Nephron progenitor cell (in vitro differentiated cells): ENCODE measurements at regions not wholly inside any gene's neighbourhood (a gene's known extent, or its start where the extent isn't known, plus 50 kb on each side); places are given as distances from the start of the nearest gene placed in this dataset.

Experiments
- DNase-seq: peaks from one replicate; pipeline ENCODE4 v3.0.0; 2021
- H3K27ac Mint-ChIP-seq: 2 replicates; pipeline ENCODE4 v1.8.0; 2021; ENCODE audit warnings: mild to moderate bottlenecking, moderate library complexity, mixed read lengths
- H3K27me3 Mint-ChIP-seq: 2 replicates; pipeline ENCODE4 v1.8.0; 2021; ENCODE audit warnings: mild to moderate bottlenecking, low read depth, mixed read lengths; ENCODE audit not compliant: poor library complexity
- H3K36me3 Mint-ChIP-seq: 2 replicates; pipeline ENCODE4 v1.8.0; 2021; ENCODE audit warnings: low read depth, mixed read lengths
- H3K4me1 Mint-ChIP-seq: 2 replicates; pipeline ENCODE4 v1.8.0; 2021; ENCODE audit warnings: mixed read lengths
- H3K4me3 Mint-ChIP-seq: 2 replicates; pipeline ENCODE4 v1.8.0; 2021; ENCODE audit warnings: mild to moderate bottlenecking, moderate library complexity, mixed read lengths
- H3K9me3 Mint-ChIP-seq: 2 replicates; pipeline ENCODE4 v1.8.0; 2021; ENCODE audit warnings: mild to moderate bottlenecking, moderate library complexity, mixed read lengths
- CTCF ChIP-seq: fragments of 200-600 bp; sonication (generic); IDR thresholded peaks from 2 replicates; pipeline ENCODE4 v1.5.0; 2021; ENCODE audit warnings: antibody characterized with exemption

GRCh38 chr2:234643407-234643806 lies 146.5 kb upstream of the ARL4C start:
- no peak for DNase-seq
- no peaks in the 10 kb centered on the region for H3K36me3 Mint-ChIP-seq

GRCh38 chr2:234641086-234641485 lies 144.2 kb upstream of the ARL4C start:
- peaks cover 3% of the 10 kb centered on the region for H3K27me3 Mint-ChIP-seq
- H3K4me1 Mint-ChIP-seq = no peaks in the 10 kb centered on the region
- no peak overlapping the region for H3K4me3 Mint-ChIP-seq
- no peak for DNase-seq
- peaks cover under 1% of the 10 kb centered on the region for H3K36me3 Mint-ChIP-seq
- TF ChIP-seq CTCF = no peak
- H3K9me3 Mint-ChIP-seq = peaks cover 61% of the 10 kb centered on the region
- no peak overlapping the region for H3K27ac Mint-ChIP-seq

More at GRCh38 chr2:234643407-234643806, 146.5 kb upstream of the ARL4C start:
- Mint-ChIP-seq H3K27me3 (peaks cover 3% of the 10 kb centered on the region), H3K4me1 (no peaks in the 10 kb centered on the region), H3K27ac (no peak overlapping the region), H3K9me3 (peaks cover 44% of the 10 kb centered on the region), H3K4me3 (no peak overlapping the region)
- no peak for TF ChIP-seq CTCF

- no peak overlapping the region for H3K27ac Mint-ChIP-seq
These were observed 143.8 kb upstream of the ARL4C start for GRCh38 chr2:234640657-234641056.

GRCh38 chr2:234638966-234639365 lies 142.1 kb upstream of the ARL4C start:
- no peak for DNase-seq
- Mint-ChIP-seq H3K9me3 (peaks cover 58% of the 10 kb centered on the region), H3K4me1 (no peaks in the 10 kb centered on the region), H3K36me3 (peaks cover 4% of the 10 kb centered on the region), H3K4me3 (no peak overlapping the region), H3K27ac (no peak overlapping the region), H3K27me3 (peaks cover 8% of the 10 kb centered on the region)
- no peak for TF ChIP-seq CTCF

More at GRCh38 chr2:234640657-234641056, 143.8 kb upstream of the ARL4C start:
- H3K36me3 Mint-ChIP-seq = peaks cover 4% of the 10 kb centered on the region
- no peak for DNase-seq
- H3K9me3 Mint-ChIP-seq = peaks cover 65% of the 10 kb centered on the region
- H3K27me3 Mint-ChIP-seq = peaks cover 5% of the 10 kb centered on the region
- no peak overlapping the region for H3K4me3 Mint-ChIP-seq
- no peaks in the 10 kb centered on the region for H3K4me1 Mint-ChIP-seq
- TF ChIP-seq CTCF = no peak

GRCh38 chr2:234635284-234635683 lies 138.4 kb upstream of the ARL4C start:
- H3K4me1 Mint-ChIP-seq = peaks cover 28% of the 10 kb centered on the region
- TF ChIP-seq CTCF = no peak
- H3K9me3 Mint-ChIP-seq = peaks cover 26% of the 10 kb centered on the region
- peaks cover 4% of the 10 kb centered on the region for H3K36me3 Mint-ChIP-seq
- H3K4me3 Mint-ChIP-seq = no peak overlapping the region
- no peak overlapping the region for H3K27ac Mint-ChIP-seq
- peaks cover 14% of the 10 kb centered on the region for H3K27me3 Mint-ChIP-seq
- no peak for DNase-seq

- peaks cover 29% of the 10 kb centered on the region for H3K9me3 Mint-ChIP-seq
- TF ChIP-seq CTCF = no peak
- H3K4me1 Mint-ChIP-seq = peaks cover 42% of the 10 kb centered on the region
- no peak overlapping the region for H3K4me3 Mint-ChIP-seq
- peaks cover 4% of the 10 kb centered on the region for H3K36me3 Mint-ChIP-seq
- H3K27me3 Mint-ChIP-seq = peaks cover 17% of the 10 kb centered on the region
- DNase-seq = no peak
- H3K27ac Mint-ChIP-seq = no peak overlapping the region
These were observed 136.8 kb upstream of the ARL4C start for GRCh38 chr2:234633581-234634230.
